PC-9 (cell line): ENCODE measurements at regions not wholly inside any gene's neighbourhood (a gene's known extent, or its start where the extent isn't known, plus 50 kb on each side); places are given as distances from the start of the nearest gene placed in this dataset.

Source experiments
- BruUV-seq: library from RNA; stranded (reverse); fragments of 400-500 nt; replicated peaks from 2 replicates; lab custom pipeline; 2021; lab: Mats Ljungman, UMichigan
- CTCF ChIA-PET: fragments of 300-600 bp; sonication (Branson Sonifier 250); formaldehyde crosslinking; loops from one replicate; lab custom pipeline; 2022; ENCODE audit warnings: antibody characterized with exemption; lab: Charles Lee
- POLR2A ChIA-PET: fragments of 300-600 bp; sonication (Branson Sonifier 250); formaldehyde crosslinking; loops from one replicate; lab custom pipeline; 2022; ENCODE audit warnings: antibody characterized with exemption; ENCODE audit not compliant: unreplicated experiment; lab: Charles Lee
- DNase-seq, 2 experiments: peaks; one replicate each; pipeline versions ENCODE4 v3.0.0 to v3.0.0-alpha.2; 2015 to 2022; ENCODE audit warnings: mixed read lengths in 1 of 2
- H2AFZ ChIP-seq: fragments of 200-600 bp; sonication (generic); 2 replicates; pipeline ENCODE4 v1.8.1; 2017; ENCODE audit warnings: antibody characterized with exemption
- H3F3A ChIP-seq: fragments of 200-600 bp; sonication (generic); 2 replicates; pipeline ENCODE4 v1.8.1; 2017; ENCODE audit warnings: antibody characterized with exemption, mild to moderate bottlenecking, low read depth; ENCODE audit not compliant: insufficient read depth
- H3K27ac ChIP-seq: fragments of 200-600 bp; sonication (generic); 2 replicates; pipeline ENCODE4 v1.6.1; 2016; ENCODE audit warnings: mixed run types
- H3K27me3 ChIP-seq: fragments of 200-600 bp; sonication (generic); 2 replicates; pipeline ENCODE4 v1.6.1; 2016; ENCODE audit warnings: low read depth, mixed run types; ENCODE audit not compliant: insufficient read depth
- H3K36me3 ChIP-seq: fragments of 200-600 bp; sonication (generic); 2 replicates; pipeline ENCODE4 v1.6.1; 2016; ENCODE audit warnings: low read depth, mixed run types
- H3K4me1 ChIP-seq: fragments of 200-600 bp; sonication (generic); replicated peaks from 2 replicates; pipeline ENCODE4 v1.6.1; 2016; ENCODE audit warnings: mixed run types; ENCODE audit not compliant: insufficient read depth
- H3K4me2 ChIP-seq: fragments of 200-600 bp; sonication (generic); 2 replicates; pipeline ENCODE4 v1.6.1; 2017; ENCODE audit warnings: mixed run types
- H3K4me3 ChIP-seq: fragments of 200-600 bp; sonication (generic); 2 replicates; pipeline ENCODE4 v1.6.1; 2016; ENCODE audit warnings: mixed run types
- H3K79me2 ChIP-seq: fragments of 200-600 bp; sonication (generic); 2 replicates; pipeline ENCODE4 v1.6.1; 2017; ENCODE audit warnings: low read depth, mixed run types
- H3K9me2 ChIP-seq: fragments of 200-600 bp; sonication (generic); 2 replicates; pipeline ENCODE4 v1.8.1; 2017; ENCODE audit warnings: mild to moderate bottlenecking; ENCODE audit not compliant: insufficient read depth
- H3K9me3 ChIP-seq: fragments of 200-600 bp; sonication (generic); 2 replicates; pipeline ENCODE4 v1.8.1; 2016; ENCODE audit warnings: low read depth; ENCODE audit not compliant: insufficient read depth
- H4K20me1 ChIP-seq: fragments of 200-600 bp; sonication (generic); 2 replicates; pipeline ENCODE4 v1.8.1; 2017; ENCODE audit not compliant: insufficient read depth
- CTCF ChIP-seq: fragments of 200-600 bp; sonication (generic); conservative IDR thresholded peaks from 2 replicates; pipeline ENCODE4 v1.6.1; 2017; ENCODE audit warnings: mixed run types, antibody characterized with exemption, mild to moderate bottlenecking, moderate library complexity
- EZH2 ChIP-seq: fragments of 200-600 bp; sonication (generic); IDR thresholded peaks from 2 replicates; pipeline ENCODE4 v1.8.0; 2017; ENCODE audit warnings: antibody characterized with exemption, low read depth
- intact Hi-C: fragments of 100-400 bp; cut with micrococcal nuclease; formaldehyde crosslinking; loops from one replicate; pipeline ENCODE4 v1.10.0; 2022; ENCODE audit not compliant: unreplicated experiment

- TF ChIP-seq EZH2 (no peak), CTCF (no peak)
- BruUV-seq = no TSS peak
- CTCF ChIA-PET = no interaction called here
These were observed 487.7 kb upstream of the API5 start for GRCh38 chr11:42824067-42824466.

GRCh38 chr11:42825598-42825997, 486.2 kb upstream of the API5 start:
- ChIA-PET POLR2A (no interaction called here), CTCF (no interaction called here)
- Histone ChIP-seq H3F3A (no peaks in the 10 kb centered on the region), H3K79me2 (no peaks in the 10 kb centered on the region), H3K4me3 (no peak overlapping the region), H3K9me3 (no peaks in the 10 kb centered on the region; the same call in 1 of the 2 replicates), H3K9me2 (no peaks in the 10 kb centered on the region), H4K20me1 (no peaks in the 10 kb centered on the region), H2AFZ (no peak overlapping the region), H3K4me2 (no peak overlapping the region), H3K4me1 (no peaks in the 10 kb centered on the region), H3K27me3 (no peaks in the 10 kb centered on the region), H3K27ac (no peak overlapping the region), H3K36me3 (no peaks in the 10 kb centered on the region)
- no peak for TF ChIP-seq EZH2
- TF ChIP-seq CTCF = no peak
- no peak for DNase-seq
- intact Hi-C loops = no loop called here
- BruUV-seq = no TSS peak

More at GRCh38 chr11:42824067-42824466, 487.7 kb upstream of the API5 start:
- Histone ChIP-seq H4K20me1 (no peaks in the 10 kb centered on the region), H3K36me3 (no peaks in the 10 kb centered on the region), H2AFZ (no peak overlapping the region), H3K9me2 (0 out of 2 replicates have a peak, but pooled peaks cover 3% of the 10 kb centered on the region), H3K27me3 (no peaks in the 10 kb centered on the region), H3K79me2 (no peaks in the 10 kb centered on the region), H3F3A (no peaks in the 10 kb centered on the region), H3K4me3 (no peak overlapping the region), H3K4me2 (no peak overlapping the region), H3K4me1 (no peaks in the 10 kb centered on the region), H3K27ac (no peak overlapping the region), H3K9me3 (no peaks in the 10 kb centered on the region; the same call in 1 of the 2 replicates)
- DNase-seq = no peak
- POLR2A ChIA-PET = no interaction called here
- intact Hi-C loops = no loop called here

- DNase-seq = no peak
- CTCF ChIA-PET = no interaction called here
- Histone ChIP-seq H3K79me2 (no peaks in the 10 kb centered on the region), H3K9me2 (no peaks in the 10 kb centered on the region), H3K27ac (no peak overlapping the region), H3K4me1 (no peaks in the 10 kb centered on the region), H3K36me3 (no peaks in the 10 kb centered on the region), H3K9me3 (no peaks in the 10 kb centered on the region; the same call in 1 of the 2 replicates), H3K4me2 (no peak overlapping the region), H4K20me1 (no peaks in the 10 kb centered on the region), H3K27me3 (no peaks in the 10 kb centered on the region), H3F3A (no peaks in the 10 kb centered on the region), H2AFZ (no peak overlapping the region), H3K4me3 (no peak overlapping the region)
- intact Hi-C loops = no loop called here
- BruUV-seq = no TSS peak
- POLR2A ChIA-PET = no interaction called here
- TF ChIP-seq EZH2 = no peak
- TF ChIP-seq CTCF = no peak
These were observed 484.0 kb upstream of the API5 start for GRCh38 chr11:42827845-42828244.
